ENCODE measurements at regions not wholly inside any gene's neighbourhood (a gene's known extent, or its start where the extent isn't known, plus 50 kb on each side); places are given as distances from the start of the nearest gene placed in this dataset.

DNA sequence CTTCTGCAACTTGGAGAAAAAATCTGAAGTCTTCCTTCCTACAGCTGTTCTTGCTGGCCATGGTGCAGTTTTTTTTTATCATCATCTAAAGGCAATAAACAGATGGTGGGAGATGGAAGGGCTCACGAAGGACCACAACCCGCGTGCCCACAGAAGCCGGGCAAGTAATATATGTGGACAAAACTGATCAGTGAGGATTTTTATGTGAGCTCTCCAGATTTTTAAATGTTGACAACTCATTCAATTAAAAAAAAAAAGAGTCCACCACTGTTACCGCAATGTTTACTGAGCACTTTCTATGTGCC, 55.9 kb upstream of the CREB1 start:
- H3K27ac ChIP-seq (ENCODE audit: extremely low read depth, low read depth, low read length), result no peak overlapping the region
- no peaks in the 10 kb centered on the region for H3K79me2 ChIP-seq (ENCODE audit: control insufficient read depth, insufficient read depth, low read length)
- intact Hi-C loops (cut with micrococcal nuclease) (loop anchor here (1.0 to 10.0 kb wide), 5 partner anchors 129 to 919 kb away; no protein-coding TSS in a partner anchor), in situ Hi-C loops (cut with MboI) (loop anchor here (5.0 to 25.0 kb wide), 4 partner anchors 147 to 912 kb away; no protein-coding TSS in a partner anchor)
- ATAC-seq, result no peak
- 74% methylated on average over 5 of the region's 5 CpGs for WGBS (ENCODE audit: insufficient coverage, low coverage, missing lambda C conversion rate)
- no peak overlapping the region for H3K4me2 ChIP-seq (ENCODE audit: insufficient read depth, low read length)
- no peak overlapping the region for H2AFZ ChIP-seq (ENCODE audit: low read depth, low read length)
- H3K36me3 ChIP-seq (ENCODE audit: control insufficient read depth, insufficient read depth, low read length), result no peaks in the 10 kb centered on the region
- H3K9me3 ChIP-seq (replicated peaks; ENCODE audit: control insufficient read depth, insufficient read depth, low read depth, low read length), result no peaks in the 10 kb centered on the region
- H3K9me1 ChIP-seq (ENCODE audit: control insufficient read depth, insufficient read depth, low read length), result no peaks in the 10 kb centered on the region
- H3K4me1 ChIP-seq (replicated peaks in 1 of 2; ENCODE audit: control insufficient read depth in 2 of 2, insufficient read depth in 2 of 2, low read length in 2 of 2), result no peaks in the 10 kb centered on the region; a peak in 1 of 5 replicates
- DNase-seq (ENCODE audit: extremely low read depth in 1 of 4, low spot score in 3 of 4), result no peak
- no peak for FAIRE-seq
- no TSS peak for BruUV-seq (replicated peaks)
- H3K4me3 ChIP-seq, result no peak overlapping the region
- ChIA-PET CTCF (ENCODE audit: low intra/inter-chr PET ratio) (interaction anchor here (0.6 to 2.6 kb wide), 3 partner anchors 541 to 927 kb away, joined by 3 to 16 read pairs (median 3); no protein-coding TSS in a partner anchor), POLR2A (no interaction called here)
- H4K20me1 ChIP-seq (replicated peaks; ENCODE audit: control insufficient read depth, insufficient read depth, low read length), result no peaks in the 10 kb centered on the region
- H3K9ac ChIP-seq (ENCODE audit: insufficient read depth in 1 of 2, low read depth in 2 of 2, low read length in 2 of 2), result no peak overlapping the region
- H3K27me3 ChIP-seq (ENCODE audit: control insufficient read depth in 2 of 2, insufficient read depth in 2 of 2, low read length in 2 of 2), result no peaks in the 10 kb centered on the region
- no peak for TF ChIP-seq BRD4 (IDR thresholded peaks at IDR 0.05)
- no peak for TF ChIP-seq FOXM1 (IDR thresholded peaks at IDR 0.05; ENCODE audit: low read depth)
- TF ChIP-seq FOXM1 (CRISPR knock-in tag; IDR thresholded peaks at IDR 0.05; ENCODE audit: low read depth), result no peak
- no peak for TF ChIP-seq HLTF (IDR thresholded peaks at IDR 0.05)
- TF ChIP-seq, protein P1, sequence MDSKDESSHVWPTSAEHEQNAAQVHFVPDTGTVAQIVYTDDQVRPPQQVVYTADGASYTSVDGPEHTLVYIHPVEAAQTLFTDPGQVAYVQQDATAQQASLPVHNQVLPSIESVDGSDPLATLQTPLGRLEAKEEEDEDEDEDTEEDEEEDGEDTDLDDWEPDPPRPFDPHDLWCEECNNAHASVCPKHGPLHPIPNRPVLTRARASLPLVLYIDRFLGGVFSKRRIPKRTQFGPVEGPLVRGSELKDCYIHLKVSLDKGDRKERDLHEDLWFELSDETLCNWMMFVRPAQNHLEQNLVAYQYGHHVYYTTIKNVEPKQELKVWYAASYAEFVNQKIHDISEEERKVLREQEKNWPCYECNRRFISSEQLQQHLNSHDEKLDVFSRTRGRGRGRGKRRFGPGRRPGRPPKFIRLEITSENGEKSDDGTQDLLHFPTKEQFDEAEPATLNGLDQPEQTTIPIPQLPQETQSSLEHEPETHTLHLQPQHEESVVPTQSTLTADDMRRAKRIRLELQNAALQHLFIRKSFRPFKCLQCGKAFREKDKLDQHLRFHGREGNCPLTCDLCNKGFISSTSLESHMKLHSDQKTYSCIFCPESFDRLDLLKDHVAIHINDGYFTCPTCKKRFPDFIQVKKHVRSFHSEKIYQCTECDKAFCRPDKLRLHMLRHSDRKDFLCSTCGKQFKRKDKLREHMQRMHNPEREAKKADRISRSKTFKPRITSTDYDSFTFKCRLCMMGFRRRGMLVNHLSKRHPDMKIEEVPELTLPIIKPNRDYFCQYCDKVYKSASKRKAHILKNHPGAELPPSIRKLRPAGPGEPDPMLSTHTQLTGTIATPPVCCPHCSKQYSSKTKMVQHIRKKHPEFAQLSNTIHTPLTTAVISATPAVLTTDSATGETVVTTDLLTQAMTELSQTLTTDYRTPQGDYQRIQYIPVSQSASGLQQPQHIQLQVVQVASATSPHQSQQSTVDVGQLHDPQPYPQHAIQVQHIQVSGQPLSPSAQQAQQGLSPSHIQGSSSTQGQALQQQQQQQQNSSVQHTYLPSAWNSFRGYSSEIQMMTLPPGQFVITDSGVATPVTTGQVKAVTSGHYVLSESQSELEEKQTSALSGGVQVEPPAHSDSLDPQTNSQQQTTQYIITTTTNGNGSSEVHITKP (IDR thresholded peaks at IDR 0.05; ENCODE audit: partially characterized antibody), result no peak
- TF ChIP-seq EHMT2 (IDR thresholded peaks at IDR 0.05), result no peak
- no peak for TF ChIP-seq ZNF23 (CRISPR knock-in tag; IDR thresholded peaks at IDR 0.05)
- no peak for TF ChIP-seq TEAD4 (IDR thresholded peaks at IDR 0.05; ENCODE audit: low read length)
- TF ChIP-seq TEAD4 (CRISPR knock-in tag; IDR thresholded peaks at IDR 0.05; ENCODE audit: borderline replicate concordance), result no peak
- TF ChIP-seq LARP7 (IDR thresholded peaks at IDR 0.05), result no peak
- no peak for TF ChIP-seq SMARCC2 (IDR thresholded peaks at IDR 0.05; ENCODE audit: low read depth)
- no peak for TF ChIP-seq ZNF212 (CRISPR knock-in tag; IDR thresholded peaks at IDR 0.05)
- TF ChIP-seq, protein P2, sequence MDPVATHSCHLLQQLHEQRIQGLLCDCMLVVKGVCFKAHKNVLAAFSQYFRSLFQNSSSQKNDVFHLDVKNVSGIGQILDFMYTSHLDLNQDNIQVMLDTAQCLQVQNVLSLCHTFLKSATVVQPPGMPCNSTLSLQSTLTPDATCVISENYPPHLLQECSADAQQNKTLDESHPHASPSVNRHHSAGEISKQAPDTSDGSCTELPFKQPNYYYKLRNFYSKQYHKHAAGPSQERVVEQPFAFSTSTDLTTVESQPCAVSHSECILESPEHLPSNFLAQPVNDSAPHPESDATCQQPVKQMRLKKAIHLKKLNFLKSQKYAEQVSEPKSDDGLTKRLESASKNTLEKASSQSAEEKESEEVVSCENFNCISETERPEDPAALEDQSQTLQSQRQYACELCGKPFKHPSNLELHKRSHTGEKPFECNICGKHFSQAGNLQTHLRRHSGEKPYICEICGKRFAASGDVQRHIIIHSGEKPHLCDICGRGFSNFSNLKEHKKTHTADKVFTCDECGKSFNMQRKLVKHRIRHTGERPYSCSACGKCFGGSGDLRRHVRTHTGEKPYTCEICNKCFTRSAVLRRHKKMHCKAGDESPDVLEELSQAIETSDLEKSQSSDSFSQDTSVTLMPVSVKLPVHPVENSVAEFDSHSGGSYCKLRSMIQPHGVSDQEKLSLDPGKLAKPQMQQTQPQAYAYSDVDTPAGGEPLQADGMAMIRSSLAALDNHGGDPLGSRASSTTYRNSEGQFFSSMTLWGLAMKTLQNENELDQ (CRISPR knock-in tag; IDR thresholded peaks at IDR 0.05; ENCODE audit: borderline replicate concordance), result no peak
- TF ChIP-seq, protein P3, sequence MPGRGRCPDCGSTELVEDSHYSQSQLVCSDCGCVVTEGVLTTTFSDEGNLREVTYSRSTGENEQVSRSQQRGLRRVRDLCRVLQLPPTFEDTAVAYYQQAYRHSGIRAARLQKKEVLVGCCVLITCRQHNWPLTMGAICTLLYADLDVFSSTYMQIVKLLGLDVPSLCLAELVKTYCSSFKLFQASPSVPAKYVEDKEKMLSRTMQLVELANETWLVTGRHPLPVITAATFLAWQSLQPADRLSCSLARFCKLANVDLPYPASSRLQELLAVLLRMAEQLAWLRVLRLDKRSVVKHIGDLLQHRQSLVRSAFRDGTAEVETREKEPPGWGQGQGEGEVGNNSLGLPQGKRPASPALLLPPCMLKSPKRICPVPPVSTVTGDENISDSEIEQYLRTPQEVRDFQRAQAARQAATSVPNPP (IDR thresholded peaks at IDR 0.05; ENCODE audit: borderline replicate concordance, insufficient read depth, insufficient read length), result no peak
- no peak for TF ChIP-seq PML (IDR thresholded peaks at IDR 0.05; ENCODE audit: low read length)
- TF ChIP-seq, protein P4, sequence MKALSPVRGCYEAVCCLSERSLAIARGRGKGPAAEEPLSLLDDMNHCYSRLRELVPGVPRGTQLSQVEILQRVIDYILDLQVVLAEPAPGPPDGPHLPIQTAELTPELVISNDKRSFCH (CRISPR knock-in tag; IDR thresholded peaks at IDR 0.05), result no peak
- TF ChIP-seq, protein P4 (tag; IDR thresholded peaks at IDR 0.05), result no peak
- TF ChIP-seq CBX3 (IDR thresholded peaks at IDR 0.05; ENCODE audit: borderline replicate concordance in 1 of 2, low read length in 2 of 2), result no peak

Measured in K562 (cell line).